ENCODE measurements at regions not wholly inside any gene's neighbourhood (a gene's known extent, or its start where the extent isn't known, plus 50 kb on each side); places are given as distances from the start of the nearest gene placed in this dataset.

GRCh38 chr13:76795701-76796695 is 90.2 kb downstream of the KCTD12 start:
- DNase-seq: no peak

GRCh38 chr13:76792731-76793347 is 93.4 kb downstream of the KCTD12 start:
- DNase-seq: no peak

GRCh38 chr13:76790980-76791819 is 95.0 kb downstream of the KCTD12 start:
- no peak for DNase-seq

GRCh38 chr13:76790526-76790925 is 95.7 kb downstream of the KCTD12 start:
- no peak for DNase-seq

GRCh38 chr13:76783798-76784197 is 102.4 kb downstream of the KCTD12 start:
- DNase-seq: no peak

- no peak for DNase-seq
Observed at GRCh38 chr13:76778853-76779252, 107.4 kb downstream of the KCTD12 start.

GRCh38 chr13:76777096-76777495 is 109.1 kb downstream of the KCTD12 start:
- DNase-seq: no peak

- DNase-seq: no peak
Observed at GRCh38 chr13:76775088-76775740, 111.0 kb downstream of the KCTD12 start.

- no peak for DNase-seq
Observed at GRCh38 chr13:76773448-76774094, 112.6 kb downstream of the KCTD12 start.

- DNase-seq: no peak
Observed at GRCh38 chr13:76772241-76772640, 114.0 kb downstream of the KCTD12 start.

- no peak for DNase-seq
Observed at GRCh38 chr13:76769271-76769791, 116.9 kb downstream of the KCTD12 start.

GRCh38 chr13:76768384-76768783 is 117.8 kb downstream of the KCTD12 start:
- no peak for DNase-seq

- DNase-seq: no peak
Observed at GRCh38 chr13:76764916-76765315, 121.3 kb downstream of the KCTD12 start.

- no peak for DNase-seq
Observed at GRCh38 chr13:76764429-76764828, 121.8 kb downstream of the KCTD12 start.

- no peak for DNase-seq
Observed at GRCh38 chr13:76762721-76763120, 123.5 kb downstream of the KCTD12 start.

- DNase-seq: no peak
Observed at GRCh38 chr13:76759877-76760276, 126.3 kb downstream of the KCTD12 start.

- DNase-seq: no peak
Observed at GRCh38 chr13:76758738-76759137, 127.5 kb downstream of the KCTD12 start.

- no peak for DNase-seq
Observed at GRCh38 chr13:76758257-76758656, 127.9 kb downstream of the KCTD12 start.

- DNase-seq: no peak
Observed at GRCh38 chr13:76756451-76756850, 129.8 kb downstream of the KCTD12 start.

GRCh38 chr13:76754414-76754813 is 131.8 kb downstream of the KCTD12 start:
- DNase-seq: no peak

GRCh38 chr13:76751278-76751677 is 134.9 kb downstream of the KCTD12 start:
- DNase-seq: no peak

GRCh38 chr13:76750126-76750525 is 136.1 kb downstream of the KCTD12 start:
- no peak for DNase-seq

Data from midbrain (tissue), 1 donor.